DND-41 (cell line): ENCODE measurements at regions not wholly inside any gene's neighbourhood (a gene's known extent, or its start where the extent isn't known, plus 50 kb on each side); places are given as distances from the start of the nearest gene placed in this dataset.

Experiments used
- ATAC-seq: fragments of 200-7000 bp; cut with Tn5 transposase; 3 replicates; pipeline ENCODE4 v1.9.1; 2021; ENCODE audit warnings: low read depth; ENCODE audit not compliant: insufficient read depth
- DNase-seq: peaks from one replicate; pipeline ENCODE4 v3.0.0-alpha.2; 2020
- H2AFZ ChIP-seq: 2 replicates; pipeline ENCODE4 v1.6.0; 2012; ENCODE audit warnings: low read depth, low read length
- H3K27ac ChIP-seq: 2 replicates; pipeline ENCODE4 v1.5.1; 2012; ENCODE audit warnings: low read length, inconsistent platforms
- H3K27me3 ChIP-seq: fragments of 200-600 bp; sonication (generic); 2 replicates; pipeline ENCODE4 v1.6.0; 2012; ENCODE audit warnings: low read length, mild to moderate bottlenecking, inconsistent platforms; ENCODE audit not compliant: insufficient read depth, poor library complexity
- H3K36me3 ChIP-seq: 2 replicates; pipeline ENCODE4 v1.5.1; 2012; ENCODE audit warnings: low read length, inconsistent platforms; ENCODE audit not compliant: insufficient read depth
- H3K4me1 ChIP-seq: 2 replicates; pipeline ENCODE4 v1.5.1; 2012; ENCODE audit warnings: mild to moderate bottlenecking, low read length; ENCODE audit not compliant: insufficient read depth
- H3K4me2 ChIP-seq: 2 replicates; pipeline ENCODE4 v1.6.0; 2012; ENCODE audit warnings: mild to moderate bottlenecking, moderate library complexity, low read length, inconsistent platforms; ENCODE audit not compliant: insufficient read depth
- H3K4me3 ChIP-seq, 2 experiments: fragments of 200-600 bp in 1 of 2; shearing (Covaris generic) in 1 of 2; 2 replicates each; pipeline ENCODE4 v1.5.1; 2012 to 2016; ENCODE audit warnings: inconsistent platforms in 2 of 2, low read length in 2 of 2, mild to moderate bottlenecking in 2 of 2, low read depth in 1 of 2, moderate library complexity in 1 of 2
- H3K79me2 ChIP-seq: 2 replicates; pipeline ENCODE4 v1.6.0; 2012; ENCODE audit warnings: low read length, inconsistent platforms; ENCODE audit not compliant: insufficient read depth
- H3K9ac ChIP-seq: 2 replicates; pipeline ENCODE4 v1.6.0; 2012; ENCODE audit warnings: low read depth, mild to moderate bottlenecking, inconsistent platforms, low read length, moderate library complexity
- H3K9me3 ChIP-seq: 2 replicates; pipeline ENCODE4 v1.5.1; 2012; ENCODE audit warnings: low read length, moderate library complexity, mild to moderate bottlenecking, inconsistent platforms; ENCODE audit not compliant: insufficient read depth, severe bottlenecking
- H4K20me1 ChIP-seq: 2 replicates; pipeline ENCODE4 v1.6.0; 2012; ENCODE audit warnings: low read length; ENCODE audit not compliant: insufficient read depth
- EZH2 ChIP-seq: IDR thresholded peaks from 3 replicates; pipeline ENCODE4 v1.6.1; 2012; ENCODE audit warnings: borderline replicate concordance, low read depth, mild to moderate bottlenecking, moderate library complexity, low read length, inconsistent platforms; ENCODE audit not compliant: severe bottlenecking
- TF ChIP-seq, protein P1 (sequence below): IDR thresholded peaks from 2 replicates; pipeline ENCODE4 v1.5.1; 2012; ENCODE audit warnings: borderline replicate concordance, low read length, moderate library complexity, mild to moderate bottlenecking; ENCODE audit not compliant: poor library complexity, severe bottlenecking; ENCODE audit errors: extremely low read depth

DNA sequence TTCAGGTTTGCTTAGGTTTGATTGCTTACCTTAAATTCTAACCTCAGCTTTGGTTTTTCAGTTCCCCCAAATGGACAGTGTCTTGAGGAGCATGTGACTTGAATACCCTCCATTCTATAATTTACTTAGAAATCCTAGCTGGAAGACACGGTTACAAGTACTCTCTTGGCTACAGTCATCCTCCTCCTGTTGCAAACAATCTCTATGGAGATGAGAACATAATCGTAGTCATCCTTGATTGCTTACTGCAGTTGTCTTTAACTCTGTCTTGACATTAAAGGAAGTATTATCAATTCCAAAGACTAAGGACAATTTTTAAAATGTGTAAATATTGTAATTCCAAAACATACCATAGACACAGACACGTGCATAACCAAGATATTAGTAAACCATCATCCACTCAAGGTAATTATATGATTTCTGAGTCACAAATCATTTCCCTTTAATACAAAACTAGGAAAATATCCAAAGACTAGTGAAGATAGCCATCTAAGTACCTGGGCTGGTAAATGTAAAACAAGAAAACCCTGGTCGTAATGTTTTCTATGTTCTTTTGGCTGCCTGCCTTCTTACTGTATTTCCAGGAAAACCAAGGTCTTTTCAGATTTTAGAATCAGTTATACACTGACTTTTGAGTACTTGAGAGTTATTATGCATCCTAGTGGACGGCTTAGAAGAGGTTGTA, 149.9 kb downstream of the CHRM3 start:
- no peak overlapping the region for H2AFZ ChIP-seq

DNA sequence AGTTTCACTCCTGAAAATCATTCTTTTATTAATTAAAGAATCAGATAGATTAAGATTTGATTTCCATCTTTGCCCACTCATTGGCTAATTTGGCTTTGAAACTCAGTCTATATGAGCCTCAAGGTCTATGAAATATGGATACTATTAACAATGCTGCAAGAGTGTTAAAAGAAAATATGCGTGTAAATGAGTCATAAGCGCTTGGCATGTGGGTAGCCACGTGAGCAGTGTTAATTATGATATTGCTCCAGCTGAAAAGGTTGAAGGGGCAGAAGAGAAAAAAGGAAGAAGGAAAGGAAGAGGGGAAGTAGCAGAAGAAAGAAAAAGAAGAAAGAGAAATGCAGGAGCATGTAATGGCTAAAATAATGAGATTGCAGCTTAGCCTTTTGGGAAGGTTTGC, 151.4 kb downstream of the CHRM3 start:
- no peak overlapping the region for H2AFZ ChIP-seq
- no peak overlapping the region for H3K4me3 ChIP-seq
- no peak overlapping the region for H3K4me2 ChIP-seq
- DNase-seq (no peak), ATAC-seq (no peak)
- H3K79me2 ChIP-seq: no peaks in the 10 kb centered on the region
- no peaks in the 10 kb centered on the region for H4K20me1 ChIP-seq
- no peak overlapping the region for H3K27ac ChIP-seq
- H3K4me1 ChIP-seq: no peaks in the 10 kb centered on the region
- H3K9ac ChIP-seq: no peak overlapping the region
- no peaks in the 10 kb centered on the region for H3K36me3 ChIP-seq
- TF ChIP-seq EZH2: no peak
- TF ChIP-seq, protein P1, sequence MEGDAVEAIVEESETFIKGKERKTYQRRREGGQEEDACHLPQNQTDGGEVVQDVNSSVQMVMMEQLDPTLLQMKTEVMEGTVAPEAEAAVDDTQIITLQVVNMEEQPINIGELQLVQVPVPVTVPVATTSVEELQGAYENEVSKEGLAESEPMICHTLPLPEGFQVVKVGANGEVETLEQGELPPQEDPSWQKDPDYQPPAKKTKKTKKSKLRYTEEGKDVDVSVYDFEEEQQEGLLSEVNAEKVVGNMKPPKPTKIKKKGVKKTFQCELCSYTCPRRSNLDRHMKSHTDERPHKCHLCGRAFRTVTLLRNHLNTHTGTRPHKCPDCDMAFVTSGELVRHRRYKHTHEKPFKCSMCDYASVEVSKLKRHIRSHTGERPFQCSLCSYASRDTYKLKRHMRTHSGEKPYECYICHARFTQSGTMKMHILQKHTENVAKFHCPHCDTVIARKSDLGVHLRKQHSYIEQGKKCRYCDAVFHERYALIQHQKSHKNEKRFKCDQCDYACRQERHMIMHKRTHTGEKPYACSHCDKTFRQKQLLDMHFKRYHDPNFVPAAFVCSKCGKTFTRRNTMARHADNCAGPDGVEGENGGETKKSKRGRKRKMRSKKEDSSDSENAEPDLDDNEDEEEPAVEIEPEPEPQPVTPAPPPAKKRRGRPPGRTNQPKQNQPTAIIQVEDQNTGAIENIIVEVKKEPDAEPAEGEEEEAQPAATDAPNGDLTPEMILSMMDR: no peak
- H3K27me3 ChIP-seq: no peaks in the 10 kb centered on the region
- no peaks in the 10 kb centered on the region for H3K9me3 ChIP-seq

More for the DNA sequence above, 149.9 kb downstream of the CHRM3 start:
- TF ChIP-seq, protein P1: no peak
- TF ChIP-seq EZH2: no peak
- H3K27ac ChIP-seq: no peak overlapping the region
- DNase-seq: no peak
- no peaks in the 10 kb centered on the region for H3K4me1 ChIP-seq
- H3K4me3 ChIP-seq: no peak overlapping the region
- H4K20me1 ChIP-seq: no peaks in the 10 kb centered on the region
- H3K4me2 ChIP-seq: no peak overlapping the region
- H3K79me2 ChIP-seq: no peaks in the 10 kb centered on the region
- no peaks in the 10 kb centered on the region for H3K27me3 ChIP-seq
- H3K36me3 ChIP-seq: no peaks in the 10 kb centered on the region
- no peaks in the 10 kb centered on the region for H3K9me3 ChIP-seq
- no peak for ATAC-seq
- no peak overlapping the region for H3K9ac ChIP-seq

DNA sequence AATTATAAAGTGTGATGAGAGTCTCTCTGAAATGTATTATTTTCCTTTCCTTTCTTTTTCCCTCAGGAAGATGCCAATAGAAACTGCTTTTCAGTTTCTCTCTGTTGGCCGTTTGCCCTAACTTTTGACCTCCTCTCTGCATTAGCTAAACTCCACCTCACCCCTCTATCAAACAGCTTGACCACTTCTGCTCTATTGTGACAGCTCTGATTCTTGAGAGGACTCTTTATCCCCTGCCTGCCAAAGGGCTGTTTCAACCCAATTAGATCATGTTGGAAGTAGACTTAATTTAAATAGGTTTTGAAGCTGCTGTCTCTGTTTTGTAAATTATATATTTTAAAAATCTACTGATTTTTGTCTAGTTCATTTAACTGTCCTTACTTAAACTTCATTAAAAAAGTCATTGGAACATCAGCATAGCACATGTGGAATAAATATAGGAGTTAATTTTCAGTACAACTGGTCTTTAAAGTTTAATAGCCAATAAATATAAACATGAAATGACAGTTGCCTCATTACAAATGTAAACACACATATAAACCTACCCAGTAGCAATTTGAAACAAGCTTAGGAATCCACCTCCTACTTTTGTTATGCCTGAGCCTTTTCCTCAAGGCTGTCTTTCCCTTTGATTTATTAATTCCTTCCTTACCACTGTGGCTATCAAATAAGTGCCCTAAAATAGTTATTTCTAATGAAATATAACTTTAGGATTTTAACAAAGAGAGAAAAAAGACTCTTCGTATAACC, 152.0 kb downstream of the CHRM3 start:
- H3K36me3 ChIP-seq: no peaks in the 10 kb centered on the region
- H4K20me1 ChIP-seq: no peaks in the 10 kb centered on the region
- no peaks in the 10 kb centered on the region for H3K9me3 ChIP-seq
- H3K4me3 ChIP-seq: no peak overlapping the region
- ATAC-seq (no peak), DNase-seq (no peak)
- no peaks in the 10 kb centered on the region for H3K4me1 ChIP-seq
- TF ChIP-seq, protein P1: no peak
- TF ChIP-seq EZH2: no peak
- no peak overlapping the region for H2AFZ ChIP-seq
- H3K79me2 ChIP-seq: no peaks in the 10 kb centered on the region
- no peak overlapping the region for H3K9ac ChIP-seq
- no peaks in the 10 kb centered on the region for H3K27me3 ChIP-seq
- H3K27ac ChIP-seq: no peak overlapping the region
- H3K4me2 ChIP-seq: no peak overlapping the region
